Heart left ventricle (tissue), 16 donors: ENCODE measurements at regions not wholly inside any gene's neighbourhood (a gene's known extent, or its start where the extent isn't known, plus 50 kb on each side); places are given as distances from the start of the nearest gene placed in this dataset.
A peak's percentile ranks its signal among the peaks of the same experiment; 100 is the strongest.

Source experiments
- ATAC-seq, 4 donors: fragments of 200-7000 bp; cut with Tn5 transposase; one replicate each; pipeline ENCODE4 v1.9.1; 2020 to 2022; ENCODE audit warnings: moderate library complexity in 4 of 4, mild to moderate bottlenecking in 3 of 4, moderate number of reproducible peaks in 1 of 4
- DNase-seq, 5 donors: peaks; one replicate each; pipeline ENCODE4 v3.0.0-alpha.2; 2020
- H3K27ac ChIP-seq, 12 donors: fragments of 200-600 bp; sonication (generic) in 4 of 12; one replicate each; pipeline versions ENCODE4 v1.5.0 to v1.8.0; 2016 to 2022; ENCODE audit warnings: mild to moderate bottlenecking in 2 of 12
- H3K27me3 ChIP-seq, 9 donors: fragments of 200-600 bp; sonication (generic) in 2 of 9; one replicate each; pipeline versions ENCODE4 v1.5.1 to v1.8.0; 2016 to 2022; ENCODE audit warnings: mild to moderate bottlenecking in 3 of 9
- H3K36me3 ChIP-seq, 9 donors: fragments of 200-600 bp; sonication (generic) in 2 of 9; one replicate each; pipeline versions ENCODE4 v1.5.0 to v1.8.0; 2018 to 2022; ENCODE audit warnings: mild to moderate bottlenecking in 2 of 9
- H3K4me1 ChIP-seq, 12 donors: fragments of 200-600 bp; sonication (generic) in 4 of 12; one replicate each; pipeline versions ENCODE4 v1.5.0 to v1.8.0; 2016 to 2022; ENCODE audit warnings: mild to moderate bottlenecking in 3 of 12
- H3K4me3 ChIP-seq, 12 donors: fragments of 200-600 bp; sonication (generic) in 4 of 12; one replicate each; pipeline versions ENCODE4 v1.5.0 to v1.8.0; 2017 to 2022; ENCODE audit warnings: mild to moderate bottlenecking in 9 of 12, moderate library complexity in 4 of 12
- H3K9me3 ChIP-seq, 12 donors: fragments of 200-600 bp; sonication (generic) in 4 of 12; one replicate each; pipeline versions ENCODE4 v1.5.0 to v1.8.0; 2016 to 2022; ENCODE audit warnings: mild to moderate bottlenecking in 1 of 12
- POLR2A ChIP-seq, 2 donors: fragments of 450-650 bp; IDR thresholded peaks; one replicate each; pipeline ENCODE4 v1.6.1; 2017; ENCODE audit warnings: antibody characterized with exemption in 2 of 2, mild to moderate bottlenecking in 2 of 2, moderate library complexity in 2 of 2
- WGBS, 4 donors: extraction: QIAGEN DNeasy Blood & Tissue Kit in 2 of 4; methylation state at CpG; one replicate each; pipeline versions ENCODE4 v1.1.5 to v1.1.7; 2013 to 2018; 5-methylcytosine and 5-hydroxymethylcytosine counted together
- intact Hi-C, 10 donors: fragments of 100-400 bp; cut with DNase I; formaldehyde crosslinking; loops; one replicate each; pipeline versions ENCODE4 v1.11.1 to v1.14.2; 2022
- TF ChIP-seq, protein P1 (sequence below), 12 donors: fragments of 200-600 bp; sonication (generic) in 4 of 12; IDR thresholded peaks; one replicate each; pipeline versions ENCODE4 v1.5.0 to v1.8.0; 2018 to 2022; ENCODE audit warnings: antibody characterized with exemption in 12 of 12, mild to moderate bottlenecking in 5 of 12
- donor health status: ischemic (EF 13 %, LVEDD 7.1; RV severe dilation, severe dysfunction).
- donor health status: healthy with polysubstance abuse.
- donor health status: DM: no; HTN: yes; CAD: no.
- donor health status: DM: no; HTN: no; CAD: no.
- donor health status: ischemic (EF 25% LVEDD 6.9; RV normal size, moderate dysfunction).
- donor health status: ischemic (EF 25% LVEDD 5.7; RV mildly dilated, moderate dysfunction).
- donor health status: healthy.
- donor health status: DM: yes; HTN: yes; CAD: no.
- donor health status: ischemic (EF 35%, LVEDD 5.7; RV mildly dilated, moderate dysfunction).
- donor health status: nonischemic (EF 11% LVEDD 7.7; RV severe dilation, severe dysfunction).
- donor health status: DM: yes; HTN: yes; CAD: no.
- donor health status: PGD.
- donor health status: ischemic (EF 29% LVEDD 5.4; RV normal size, mild dysfunction).
- donor health status: nonischemic (EF 23%, LVEDD 6.1; RV moderate dilation, normal function).

DNA sequence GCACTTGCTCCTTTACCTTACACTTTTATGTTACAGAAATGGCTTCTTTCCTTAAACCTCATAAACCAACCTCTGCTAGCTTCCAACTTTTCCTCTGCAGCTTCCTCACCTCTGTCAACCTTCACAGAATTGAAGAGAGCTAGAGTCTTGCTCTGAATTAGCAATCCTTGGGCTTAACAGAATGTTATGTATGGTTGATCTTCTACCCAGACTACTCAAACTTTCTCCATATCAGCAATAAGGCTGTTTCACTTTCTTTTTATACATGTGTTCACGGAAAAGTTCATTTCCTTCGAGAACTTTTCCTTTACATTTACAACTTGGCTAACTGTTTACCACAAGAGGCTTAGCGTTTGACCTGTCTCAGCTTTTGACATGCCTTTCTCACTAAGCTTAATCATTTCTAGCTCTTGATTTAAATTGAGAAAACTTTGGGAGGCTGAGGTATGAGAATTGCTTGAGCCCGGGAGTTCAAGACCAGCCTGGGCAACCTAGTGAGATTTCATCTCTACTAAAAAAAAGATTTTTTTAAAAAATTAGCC is 207.3 kb downstream of the BMP7 start:
- Histone ChIP-seq H3K4me1 (no peaks in the 10 kb centered on the region), H3K4me3 (no peak overlapping the region), H3K36me3 (no peaks in the 10 kb centered on the region), H3K27ac (no peak overlapping the region), H3K27me3 (peaks cover 0 to 34% (median 17%) of the 10 kb centered on the region in 9 donors), H3K9me3 (no peaks in the 10 kb centered on the region)
- DNase-seq: no peak
- WGBS, 4 donors: 74 to 82% (median 78%) methylated on average over 4 of the region's 4 CpGs
- intact Hi-C loops: no loop called here
- TF ChIP-seq, protein P1, sequence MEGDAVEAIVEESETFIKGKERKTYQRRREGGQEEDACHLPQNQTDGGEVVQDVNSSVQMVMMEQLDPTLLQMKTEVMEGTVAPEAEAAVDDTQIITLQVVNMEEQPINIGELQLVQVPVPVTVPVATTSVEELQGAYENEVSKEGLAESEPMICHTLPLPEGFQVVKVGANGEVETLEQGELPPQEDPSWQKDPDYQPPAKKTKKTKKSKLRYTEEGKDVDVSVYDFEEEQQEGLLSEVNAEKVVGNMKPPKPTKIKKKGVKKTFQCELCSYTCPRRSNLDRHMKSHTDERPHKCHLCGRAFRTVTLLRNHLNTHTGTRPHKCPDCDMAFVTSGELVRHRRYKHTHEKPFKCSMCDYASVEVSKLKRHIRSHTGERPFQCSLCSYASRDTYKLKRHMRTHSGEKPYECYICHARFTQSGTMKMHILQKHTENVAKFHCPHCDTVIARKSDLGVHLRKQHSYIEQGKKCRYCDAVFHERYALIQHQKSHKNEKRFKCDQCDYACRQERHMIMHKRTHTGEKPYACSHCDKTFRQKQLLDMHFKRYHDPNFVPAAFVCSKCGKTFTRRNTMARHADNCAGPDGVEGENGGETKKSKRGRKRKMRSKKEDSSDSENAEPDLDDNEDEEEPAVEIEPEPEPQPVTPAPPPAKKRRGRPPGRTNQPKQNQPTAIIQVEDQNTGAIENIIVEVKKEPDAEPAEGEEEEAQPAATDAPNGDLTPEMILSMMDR (IDR thresholded peaks at IDR 0.05): no peak
- TF ChIP-seq POLR2A (IDR thresholded peaks at IDR 0.05): no peak
- ATAC-seq: no peak

DNA sequence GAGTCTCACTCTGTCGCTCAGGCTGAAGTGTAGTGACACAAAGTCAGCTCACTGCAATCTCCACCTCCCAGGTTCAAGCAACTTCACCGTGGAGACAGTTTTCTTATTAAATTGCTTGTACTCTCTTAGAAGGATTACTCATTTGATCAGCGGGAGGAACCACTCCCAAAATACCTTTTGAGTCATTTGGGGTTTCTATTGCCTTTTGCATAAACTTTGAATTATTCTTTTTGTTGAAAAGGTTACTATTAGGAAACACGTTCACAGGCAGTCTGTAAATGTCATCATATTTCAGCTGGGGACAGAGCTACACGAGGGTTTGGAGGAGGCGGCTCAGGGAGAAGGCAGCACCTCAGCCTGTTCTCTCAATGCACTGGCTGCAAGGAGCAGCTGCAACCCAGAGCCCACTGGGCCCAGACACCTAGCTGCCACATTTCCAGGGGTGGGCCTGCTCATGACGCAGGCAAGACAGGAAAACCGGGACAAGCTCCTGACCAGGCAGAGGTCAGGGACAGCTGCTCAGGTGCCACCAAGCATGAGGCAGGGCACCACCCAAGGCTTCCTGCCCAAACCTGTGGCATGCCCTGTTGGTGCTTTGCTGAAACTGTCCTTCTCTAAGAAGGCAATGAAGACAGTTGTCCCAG is 205.9 kb downstream of the BMP7 start:
- DNase-seq (no peak), ATAC-seq (no peak)
- peaks cover 0 to 42% (median 20%) of the 10 kb centered on the region in 9 donors for H3K27me3 ChIP-seq
- no peaks in the 10 kb centered on the region for H3K36me3 ChIP-seq
- no peaks in the 10 kb centered on the region for H3K9me3 ChIP-seq
- 67 to 75% (median 71%) methylated on average over 8 of the region's 8 CpGs for WGBS, 4 donors
- no peak overlapping the region for H3K4me3 ChIP-seq
- intact Hi-C loops: no loop called here
- H3K4me1 ChIP-seq: no peaks in the 10 kb centered on the region
- TF ChIP-seq, protein P1 (IDR thresholded peaks at IDR 0.05): no peak
- no peak for TF ChIP-seq POLR2A (IDR thresholded peaks at IDR 0.05)
- H3K27ac ChIP-seq: no peak overlapping the region

DNA sequence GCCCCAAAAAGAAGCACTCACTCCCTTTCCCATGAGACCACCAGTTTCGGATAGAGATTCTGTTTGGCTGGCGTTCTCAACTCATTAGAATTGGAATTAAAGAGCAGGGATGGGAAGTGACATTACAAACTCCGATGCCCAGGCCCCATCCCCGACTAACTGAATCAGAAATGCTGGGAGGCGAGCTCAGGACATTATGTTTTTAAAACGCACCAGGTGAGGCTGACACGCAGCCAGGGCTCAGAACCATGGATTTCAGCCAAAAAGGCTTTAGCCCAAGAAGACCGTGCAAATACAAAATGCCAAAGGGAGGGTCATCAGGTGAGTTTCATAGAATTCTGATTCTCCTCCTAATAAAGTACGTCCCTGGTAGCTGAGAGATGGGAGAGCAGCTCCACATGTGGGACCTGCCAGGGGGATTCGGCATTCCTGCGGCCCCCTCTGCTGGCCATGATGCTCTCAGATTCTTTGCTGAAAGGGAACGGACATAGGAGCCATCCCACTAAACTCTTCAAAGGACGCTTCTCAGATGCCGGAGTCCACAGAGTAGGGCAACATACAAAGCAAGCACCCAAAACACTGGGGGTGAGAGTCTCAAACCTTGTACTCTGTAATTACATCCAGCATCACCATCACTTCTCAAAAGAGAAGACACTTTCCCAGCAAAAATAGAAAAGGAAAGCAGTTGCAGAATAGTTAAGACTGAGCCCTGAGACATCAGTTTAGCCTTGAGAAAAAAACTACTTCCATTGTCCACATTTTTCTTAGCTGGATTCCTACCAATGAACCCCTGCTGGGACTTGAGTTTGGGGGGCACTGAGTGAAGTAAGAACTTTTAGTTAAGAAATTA is 205.2 kb downstream of the BMP7 start:
- ATAC-seq (no peak), DNase-seq (no peak)
- H3K9me3 ChIP-seq: no peaks in the 10 kb centered on the region
- intact Hi-C loops: no loop called here
- peaks cover 0 to 45% (median 20%) of the 10 kb centered on the region in 9 donors for H3K27me3 ChIP-seq
- H3K27ac ChIP-seq: no peak overlapping the region
- no peaks in the 10 kb centered on the region for H3K36me3 ChIP-seq
- no peak overlapping the region for H3K4me3 ChIP-seq
- H3K4me1 ChIP-seq: no peaks in the 10 kb centered on the region
- TF ChIP-seq, protein P1 (IDR thresholded peaks at IDR 0.05): peak in 3 of 12 donors; percentile 8 to 19 (median 12)
- no peak for TF ChIP-seq POLR2A (IDR thresholded peaks at IDR 0.05)
- WGBS, 4 donors: 39 to 41% (median 40%) methylated on average over 13 to 14 of the region's 14 CpGs

DNA sequence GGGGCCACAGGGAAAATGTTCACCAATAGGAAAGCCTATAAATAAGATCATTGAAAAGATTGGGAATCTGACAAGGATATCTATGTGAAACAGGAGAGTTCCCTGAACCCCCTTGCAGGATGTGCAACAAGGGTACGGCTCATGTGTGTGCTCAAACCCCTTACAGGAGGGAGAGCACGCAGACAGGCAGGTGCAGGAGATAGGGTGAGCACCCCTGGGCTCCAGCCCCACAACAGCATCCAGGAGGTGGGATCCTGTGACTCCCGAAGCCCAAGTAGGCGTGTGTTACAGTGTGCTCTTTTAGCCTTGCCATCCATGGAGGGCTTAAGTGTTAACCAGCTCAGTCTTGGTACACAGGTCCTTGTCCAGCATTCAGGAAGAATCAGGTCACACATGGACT is 204.2 kb downstream of the BMP7 start:
- H3K27ac ChIP-seq: no peak overlapping the region
- H3K4me1 ChIP-seq: no peaks in the 10 kb centered on the region
- H3K4me3 ChIP-seq: no peak overlapping the region
- H3K27me3 ChIP-seq: peaks cover 0 to 45% (median 20%) of the 10 kb centered on the region in 9 donors
- H3K36me3 ChIP-seq: no peaks in the 10 kb centered on the region
- WGBS, 4 donors: 76 to 92% (median 83%) methylated on average over 4 of the region's 4 CpGs
- peak in 1 of 4 donors; percentile 27 for ATAC-seq
- no peak for DNase-seq
- no peak for TF ChIP-seq POLR2A (IDR thresholded peaks at IDR 0.05)
- TF ChIP-seq, protein P1 (IDR thresholded peaks at IDR 0.05): no peak
- intact Hi-C loops: no loop called here
- H3K9me3 ChIP-seq: no peaks in the 10 kb centered on the region
